Sigmoid colon (tissue), 4 donors: ENCODE measurements at regions not wholly inside any gene's neighbourhood (a gene's known extent, or its start where the extent isn't known, plus 50 kb on each side); places are given as distances from the start of the nearest gene placed in this dataset.

Experiments used
- CTCF ChIP-seq, 4 experiments: fragments of 450-650 bp in 3 of 4; fragments of 200-600 bp in 1 of 4; IDR thresholded peaks; one replicate each; pipeline ENCODE4 v1.5.1; 2016 to 2019; ENCODE audit warnings: antibody characterized with exemption in 4 of 4, mild to moderate bottlenecking in 3 of 4, moderate library complexity in 2 of 4
- EP300 ChIP-seq, 4 donors: sonication (generic); formaldehyde crosslinking; IDR thresholded peaks; one replicate each; pipeline ENCODE4 v1.6.1; 2017; ENCODE audit warnings: antibody characterized with exemption in 4 of 4
- POLR2A ChIP-seq, 2 donors: fragments of 450-650 bp; IDR thresholded peaks; one replicate each; pipeline ENCODE4 v1.6.1; 2016; ENCODE audit warnings: antibody characterized with exemption in 2 of 2, mild to moderate bottlenecking in 2 of 2, moderate library complexity in 2 of 2
- POLR2AphosphoS5 ChIP-seq, 4 donors: sonication (generic); formaldehyde crosslinking; IDR thresholded peaks; one replicate each; pipeline ENCODE4 v1.6.1; 2017; ENCODE audit warnings: antibody characterized with exemption in 4 of 4

DNA sequence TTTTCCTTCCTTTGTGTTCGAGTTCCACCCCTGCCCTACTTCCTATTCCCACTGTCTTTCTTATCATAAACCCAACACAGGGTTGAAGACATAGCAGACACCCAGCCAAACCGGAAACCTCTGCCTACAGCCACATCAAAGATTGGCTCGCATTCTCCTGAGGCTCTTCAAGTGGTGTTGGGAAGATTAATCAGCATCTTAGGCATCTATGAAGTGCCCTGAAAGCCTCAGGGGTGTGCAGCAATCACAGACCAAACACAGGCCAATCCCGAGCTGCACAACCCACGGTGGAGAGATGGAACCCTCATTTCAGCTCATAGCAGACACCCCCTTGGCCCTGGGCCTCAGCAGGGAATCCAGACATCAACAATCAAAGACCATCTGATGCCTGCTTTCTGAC, 255.9 kb downstream of the XXYLT1 start:
- no peak for TF ChIP-seq CTCF (IDR thresholded peaks at IDR 0.05)
- TF ChIP-seq POLR2A (IDR thresholded peaks at IDR 0.05): no peak
- no peak for TF ChIP-seq EP300 (IDR thresholded peaks at IDR 0.05)
- TF ChIP-seq POLR2AphosphoS5 (IDR thresholded peaks at IDR 0.05): no peak
